ENCODE measurements at regions not wholly inside any gene's neighbourhood (a gene's known extent, or its start where the extent isn't known, plus 50 kb on each side); places are given as distances from the start of the nearest gene placed in this dataset.

GRCh38 chr2:12091201-12091806, 344.9 kb downstream of the LPIN1 start:
- Mint-ChIP-seq H3K27ac (ENCODE audit: unreplicated experiment) (no peak overlapping the region), H3K27me3 (ENCODE audit: unreplicated experiment) (no peaks in the 10 kb centered on the region), H3K4me1 (ENCODE audit: low read depth, unreplicated experiment) (no peaks in the 10 kb centered on the region), H3K4me3 (ENCODE audit: unreplicated experiment) (no peak overlapping the region), H3K36me3 (ENCODE audit: unreplicated experiment) (no peaks in the 10 kb centered on the region), H3K9me3 (ENCODE audit: unreplicated experiment) (no peaks in the 10 kb centered on the region)
- TF ChIP-seq, protein P1, sequence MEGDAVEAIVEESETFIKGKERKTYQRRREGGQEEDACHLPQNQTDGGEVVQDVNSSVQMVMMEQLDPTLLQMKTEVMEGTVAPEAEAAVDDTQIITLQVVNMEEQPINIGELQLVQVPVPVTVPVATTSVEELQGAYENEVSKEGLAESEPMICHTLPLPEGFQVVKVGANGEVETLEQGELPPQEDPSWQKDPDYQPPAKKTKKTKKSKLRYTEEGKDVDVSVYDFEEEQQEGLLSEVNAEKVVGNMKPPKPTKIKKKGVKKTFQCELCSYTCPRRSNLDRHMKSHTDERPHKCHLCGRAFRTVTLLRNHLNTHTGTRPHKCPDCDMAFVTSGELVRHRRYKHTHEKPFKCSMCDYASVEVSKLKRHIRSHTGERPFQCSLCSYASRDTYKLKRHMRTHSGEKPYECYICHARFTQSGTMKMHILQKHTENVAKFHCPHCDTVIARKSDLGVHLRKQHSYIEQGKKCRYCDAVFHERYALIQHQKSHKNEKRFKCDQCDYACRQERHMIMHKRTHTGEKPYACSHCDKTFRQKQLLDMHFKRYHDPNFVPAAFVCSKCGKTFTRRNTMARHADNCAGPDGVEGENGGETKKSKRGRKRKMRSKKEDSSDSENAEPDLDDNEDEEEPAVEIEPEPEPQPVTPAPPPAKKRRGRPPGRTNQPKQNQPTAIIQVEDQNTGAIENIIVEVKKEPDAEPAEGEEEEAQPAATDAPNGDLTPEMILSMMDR (IDR thresholded peaks at IDR 0.05; ENCODE audit: partially characterized antibody, unreplicated experiment): no peak
- no peak for DNase-seq

DNA sequence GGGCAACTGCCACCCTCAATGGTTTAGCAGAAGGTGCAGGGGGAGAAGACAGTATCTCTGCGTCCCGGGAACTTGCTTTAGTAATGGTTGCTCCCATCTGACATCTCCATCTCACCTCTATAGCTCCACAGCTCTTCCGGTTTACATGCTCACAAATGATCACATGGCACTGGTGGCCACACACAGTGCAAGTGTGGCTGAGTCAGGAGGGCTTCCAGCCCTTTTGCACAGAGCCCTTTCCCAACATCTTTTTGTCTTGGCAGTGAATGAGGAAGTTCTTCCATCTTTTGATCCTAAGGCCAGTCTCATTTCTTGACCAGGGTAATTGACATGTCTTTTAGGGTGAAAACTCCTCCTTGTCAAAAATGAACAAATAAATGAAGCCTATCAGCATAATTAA, 347.7 kb downstream of the LPIN1 start:
- no peaks in the 10 kb centered on the region for H3K4me1 Mint-ChIP-seq (ENCODE audit: low read depth, unreplicated experiment)
- TF ChIP-seq, protein P1 (IDR thresholded peaks at IDR 0.05; ENCODE audit: partially characterized antibody, unreplicated experiment): no peak
- no peaks in the 10 kb centered on the region for H3K27me3 Mint-ChIP-seq (ENCODE audit: unreplicated experiment)
- no peak overlapping the region for H3K27ac Mint-ChIP-seq (ENCODE audit: unreplicated experiment)
- no peak for DNase-seq
- H3K4me3 Mint-ChIP-seq (ENCODE audit: unreplicated experiment): no peak overlapping the region
- H3K36me3 Mint-ChIP-seq (ENCODE audit: unreplicated experiment): no peaks in the 10 kb centered on the region
- H3K9me3 Mint-ChIP-seq (ENCODE audit: unreplicated experiment): no peaks in the 10 kb centered on the region

DNA sequence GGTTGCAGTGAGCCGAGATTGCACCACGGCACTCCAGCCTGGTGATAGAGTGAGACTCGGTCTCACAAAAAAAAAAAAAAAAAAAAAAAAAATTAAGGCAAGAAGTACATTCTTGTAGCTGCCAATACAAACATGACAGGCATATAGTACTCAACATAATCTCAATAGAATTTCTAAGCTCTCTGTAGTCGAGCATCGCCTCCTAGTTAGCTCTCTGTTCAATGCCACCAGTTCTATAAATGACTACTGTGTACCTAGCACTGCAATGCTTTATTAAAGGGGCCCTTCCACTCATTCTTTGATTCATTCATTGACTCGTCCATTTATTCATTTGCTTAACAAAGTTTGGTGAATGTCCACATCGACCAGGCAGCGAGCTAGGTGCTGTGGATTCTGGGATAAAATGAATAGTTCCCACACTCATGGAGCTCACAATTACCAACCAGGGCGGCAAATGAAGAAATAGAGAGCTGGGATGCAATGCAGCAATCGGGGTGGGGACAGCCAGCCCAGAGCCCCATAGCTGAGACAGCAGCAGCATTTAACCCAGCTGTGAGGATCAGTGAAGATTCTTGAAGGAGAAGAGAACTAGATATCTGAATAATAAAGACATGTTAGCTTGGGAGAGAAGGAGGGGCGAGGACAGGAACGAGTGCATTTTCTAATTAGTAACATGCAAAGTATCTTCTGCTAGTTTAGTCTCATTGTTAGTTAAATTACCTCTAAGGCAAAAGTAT, 349.8 kb downstream of the LPIN1 start:
- H3K27me3 Mint-ChIP-seq (ENCODE audit: unreplicated experiment): no peaks in the 10 kb centered on the region
- H3K36me3 Mint-ChIP-seq (ENCODE audit: unreplicated experiment): no peaks in the 10 kb centered on the region
- DNase-seq: no peak
- no peak overlapping the region for H3K27ac Mint-ChIP-seq (ENCODE audit: unreplicated experiment)
- TF ChIP-seq, protein P1 (IDR thresholded peaks at IDR 0.05; ENCODE audit: partially characterized antibody, unreplicated experiment): no peak
- no peak overlapping the region for H3K4me3 Mint-ChIP-seq (ENCODE audit: unreplicated experiment)
- no peaks in the 10 kb centered on the region for H3K9me3 Mint-ChIP-seq (ENCODE audit: unreplicated experiment)
- H3K4me1 Mint-ChIP-seq (ENCODE audit: low read depth, unreplicated experiment): no peaks in the 10 kb centered on the region

DNA sequence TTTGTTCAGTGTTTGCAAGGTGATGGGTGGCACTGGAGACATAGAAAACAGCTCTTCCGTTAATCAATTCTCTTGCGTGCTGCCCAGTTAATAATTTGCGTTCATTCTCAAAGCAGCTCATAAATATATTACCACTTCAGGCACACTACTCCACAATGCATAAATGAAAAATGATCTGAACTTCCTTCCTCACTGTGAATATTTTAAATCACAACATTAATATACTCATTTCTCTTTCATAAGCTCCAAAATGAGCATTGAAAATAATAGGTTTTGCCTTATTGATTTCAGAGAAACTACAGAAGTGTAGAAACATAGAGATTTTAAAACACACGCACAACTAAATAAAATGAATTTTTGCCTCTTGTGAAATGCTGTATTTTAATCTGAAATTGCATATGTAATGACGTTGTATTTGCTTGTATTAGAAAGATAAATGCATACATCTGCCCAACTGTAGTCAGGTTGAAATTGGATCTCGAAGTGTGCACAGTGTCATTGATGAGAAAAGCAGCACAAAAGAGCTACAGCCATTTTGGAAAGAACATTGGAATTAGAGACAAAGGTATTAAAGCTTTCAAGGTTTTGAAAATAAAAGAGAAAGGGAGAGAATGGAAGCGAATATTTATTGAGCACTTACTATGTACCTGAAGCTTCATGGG, 350.5 kb downstream of the LPIN1 start:
- Mint-ChIP-seq H3K36me3 (ENCODE audit: unreplicated experiment) (no peaks in the 10 kb centered on the region), H3K4me1 (ENCODE audit: low read depth, unreplicated experiment) (no peaks in the 10 kb centered on the region), H3K9me3 (ENCODE audit: unreplicated experiment) (peaks cover 4% of the 10 kb centered on the region), H3K27me3 (ENCODE audit: unreplicated experiment) (peaks cover 1% of the 10 kb centered on the region), H3K4me3 (ENCODE audit: unreplicated experiment) (no peak overlapping the region), H3K27ac (ENCODE audit: unreplicated experiment) (no peak overlapping the region)
- TF ChIP-seq, protein P1 (IDR thresholded peaks at IDR 0.05; ENCODE audit: partially characterized antibody, unreplicated experiment): no peak
- no peak for DNase-seq

DNA sequence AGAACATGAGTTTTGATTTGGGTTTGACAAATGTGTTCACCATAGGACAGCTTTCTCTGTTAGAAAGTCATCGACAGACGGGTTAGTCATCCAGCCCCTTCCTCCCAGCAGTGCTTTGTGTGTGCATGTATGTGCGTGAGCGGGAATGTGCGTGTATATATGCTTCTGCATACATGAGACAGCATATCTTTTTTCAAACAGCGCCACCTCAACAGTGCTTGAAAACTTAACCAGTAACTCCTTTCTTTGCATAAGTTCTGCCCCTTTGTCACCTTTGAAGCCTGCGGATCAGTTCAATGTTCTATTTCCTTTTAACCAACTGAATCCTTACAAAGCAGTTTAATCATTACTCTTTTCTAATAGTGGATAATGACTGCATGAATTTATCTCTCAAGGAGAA, 351.4 kb downstream of the LPIN1 start:
- TF ChIP-seq, protein P1 (IDR thresholded peaks at IDR 0.05; ENCODE audit: partially characterized antibody, unreplicated experiment): no peak
- Mint-ChIP-seq H3K27me3 (ENCODE audit: unreplicated experiment) (peaks cover 2% of the 10 kb centered on the region), H3K36me3 (ENCODE audit: unreplicated experiment) (no peaks in the 10 kb centered on the region), H3K27ac (ENCODE audit: unreplicated experiment) (no peak overlapping the region), H3K4me3 (ENCODE audit: unreplicated experiment) (no peak overlapping the region), H3K9me3 (ENCODE audit: unreplicated experiment) (peaks cover 4% of the 10 kb centered on the region), H3K4me1 (ENCODE audit: low read depth, unreplicated experiment) (no peaks in the 10 kb centered on the region)
- DNase-seq: no peak
